Neuronal stem cell (in vitro differentiated cells): ENCODE measurements at regions not wholly inside any gene's neighbourhood (a gene's known extent, or its start where the extent isn't known, plus 50 kb on each side); places are given as distances from the start of the nearest gene placed in this dataset.
"Not testable (repeated sequence)": the region's sequence is repeated elsewhere in the genome, so short reads cannot be mapped to it uniquely, and the experiment has no call there.

Source experiments
- DNase-seq: peaks from one replicate; pipeline ENCODE4 v3.0.0-alpha.2; 2013; ENCODE audit warnings: low spot score
- H2AFZ ChIP-seq: one replicate; pipeline ENCODE4 v1.6.1; 2013; ENCODE audit warnings: mild to moderate bottlenecking, low read length, inconsistent platforms
- H2AK5ac ChIP-seq: 2 replicates; pipeline ENCODE4 v1.6.1; 2013; ENCODE audit warnings: low read depth, mild to moderate bottlenecking, inconsistent platforms, low read length, moderate library complexity, mixed read lengths
- H2BK120ac ChIP-seq: 2 replicates; pipeline ENCODE4 v1.6.1; 2013; ENCODE audit warnings: low read depth, mild to moderate bottlenecking, inconsistent platforms, low read length, moderate library complexity, mixed read lengths
- H2BK12ac ChIP-seq: one replicate; pipeline ENCODE4 v1.6.1; 2013; ENCODE audit warnings: low read length, inconsistent platforms
- H2BK15ac ChIP-seq: 2 replicates; pipeline ENCODE4 v1.6.1; 2013; ENCODE audit warnings: mild to moderate bottlenecking, low read length, inconsistent platforms, mixed read lengths
- H2BK5ac ChIP-seq: one replicate; pipeline ENCODE4 v1.6.1; 2013; ENCODE audit warnings: inconsistent platforms, mild to moderate bottlenecking, low read length, moderate library complexity
- H3K14ac ChIP-seq: one replicate; pipeline ENCODE4 v1.6.1; 2013; ENCODE audit warnings: low read length, inconsistent platforms
- H3K18ac ChIP-seq: 2 replicates; pipeline ENCODE4 v1.6.1; 2013; ENCODE audit warnings: low read length, inconsistent platforms
- H3K23ac ChIP-seq: 2 replicates; pipeline ENCODE4 v1.6.1; 2013; ENCODE audit warnings: low read depth, mild to moderate bottlenecking, mixed read lengths, low read length, inconsistent platforms; ENCODE audit not compliant: poor library complexity
- H3K27ac ChIP-seq: replicated peaks from 3 replicates; pipeline ENCODE4 v1.5.1; 2013; ENCODE audit warnings: low read length, inconsistent platforms
- H3K27me3 ChIP-seq, 3 experiments: 2 replicates each; pipeline ENCODE4 v1.6.1; 2013; ENCODE audit warnings: low read length in 3 of 3, mild to moderate bottlenecking in 2 of 3, inconsistent platforms in 1 of 3, low read depth in 1 of 3, mixed read lengths in 1 of 3, moderate library complexity in 1 of 3; ENCODE audit not compliant: control insufficient read depth in 3 of 3, insufficient read depth in 3 of 3
- H3K36me3 ChIP-seq, 2 donors: replicated peaks in 1 of 2; 2 replicates each; pipeline ENCODE4 v1.6.1; 2013; ENCODE audit warnings: low read length in 2 of 2; ENCODE audit not compliant: control insufficient read depth in 2 of 2, insufficient read depth in 2 of 2
- H3K4ac ChIP-seq: 2 replicates; pipeline ENCODE4 v1.6.1; 2013; ENCODE audit warnings: inconsistent platforms, mild to moderate bottlenecking, low read length, moderate library complexity
- H3K4me1 ChIP-seq, 2 donors: 1 replicate in 1 of 2; 2 replicates in 1 of 2; pipeline ENCODE4 v1.6.1; 2013; ENCODE audit warnings: low read length in 2 of 2, low read depth in 1 of 2; ENCODE audit not compliant: control insufficient read depth in 2 of 2, insufficient read depth in 1 of 2
- H3K4me2 ChIP-seq: one replicate; pipeline ENCODE4 v1.6.1; 2013; ENCODE audit warnings: mild to moderate bottlenecking, low read length, inconsistent platforms; ENCODE audit not compliant: insufficient read depth, poor library complexity, severe bottlenecking
- H3K4me3 ChIP-seq, 2 donors: 2 replicates each; pipeline ENCODE4 v1.5.1; 2013; ENCODE audit warnings: low read length in 2 of 2, mild to moderate bottlenecking in 2 of 2, inconsistent platforms in 1 of 2, moderate library complexity in 1 of 2
- H3K79me1 ChIP-seq: one replicate; pipeline ENCODE4 v1.6.1; 2013; ENCODE audit warnings: low read depth, mild to moderate bottlenecking, inconsistent platforms, low read length, moderate library complexity
- H3K9ac ChIP-seq: one replicate; pipeline ENCODE4 v1.6.1; 2013; ENCODE audit warnings: mild to moderate bottlenecking, low read depth, low read length, inconsistent platforms; ENCODE audit not compliant: poor library complexity
- H3K9me3 ChIP-seq, 2 donors: replicated peaks in 1 of 2; 2 replicates each; pipeline versions ENCODE3 to v1.6.1; 2013; ENCODE audit warnings: low read length in 2 of 2, mild to moderate bottlenecking in 2 of 2, inconsistent platforms in 1 of 2, low read depth in 1 of 2, mixed read lengths in 1 of 2, moderate library complexity in 1 of 2; ENCODE audit not compliant: control insufficient read depth in 2 of 2, insufficient read depth in 1 of 2
- H4K8ac ChIP-seq: one replicate; pipeline ENCODE4 v1.6.1; 2013; ENCODE audit warnings: low read depth, mild to moderate bottlenecking, inconsistent platforms, low read length, moderate library complexity
- H4K91ac ChIP-seq: one replicate; pipeline ENCODE4 v1.6.1; 2013; ENCODE audit warnings: low read length, low read depth, mild to moderate bottlenecking, inconsistent platforms; ENCODE audit not compliant: poor library complexity
- WGBS, 2 donors: extraction: QIAGEN DNeasy Blood & Tissue Kit; methylation state at CpG; one replicate each; pipeline ENCODE4 v1.1.7; 2013; ENCODE audit warnings: missing lambda C conversion rate in 2 of 2, mixed read lengths in 1 of 2; ENCODE audit not compliant: insufficient read length in 2 of 2, insufficient replicate concordance in 1 of 2; ENCODE audit errors: extremely low coverage in 2 of 2; 5-methylcytosine and 5-hydroxymethylcytosine counted together

GRCh38 chr21:35189077-35189863 lies 140.2 kb upstream of the RUNX1 start:
- H3K36me3 ChIP-seq, result no peaks in the 10 kb centered on the region
- H3K4me1 ChIP-seq, result peaks cover 0 to 2% of the 10 kb centered on the region in 2 donors
- H2AFZ ChIP-seq, result no peak overlapping the region
- no peaks in the 10 kb centered on the region for H3K79me1 ChIP-seq
- no peak overlapping the region for H2AK5ac ChIP-seq
- no peak overlapping the region for H3K9ac ChIP-seq
- no peak overlapping the region for H3K4ac ChIP-seq
- H3K18ac ChIP-seq, result no peak overlapping the region
- no CpG with 5 or more reads among the region's 8 CpGs for WGBS, 2 donors
- H2BK120ac ChIP-seq, result no peak overlapping the region
- H3K4me2 ChIP-seq, result no peak overlapping the region
- H2BK12ac ChIP-seq, result no peak overlapping the region
- no peaks in the 10 kb centered on the region for H3K27me3 ChIP-seq
- H4K91ac ChIP-seq, result no peak overlapping the region
- H3K27ac ChIP-seq, result no peak overlapping the region
- no peak overlapping the region for H3K4me3 ChIP-seq
- no peak overlapping the region for H2BK15ac ChIP-seq
- no peak overlapping the region for H3K23ac ChIP-seq
- H3K14ac ChIP-seq, result no peak overlapping the region
- H4K8ac ChIP-seq, result no peak overlapping the region
- no peak overlapping the region for H2BK5ac ChIP-seq
- no peak for DNase-seq
- no peaks in the 10 kb centered on the region for H3K9me3 ChIP-seq

- not testable (repeated sequence) for H3K36me3 ChIP-seq, H2BK15ac ChIP-seq, H3K79me1 ChIP-seq, H4K8ac ChIP-seq, H3K9ac ChIP-seq, DNase-seq, H2BK5ac ChIP-seq, H2BK12ac ChIP-seq, H3K18ac ChIP-seq, H3K9me3 ChIP-seq, H3K27ac ChIP-seq, H3K23ac ChIP-seq, H3K14ac ChIP-seq, H2AK5ac ChIP-seq, H3K4ac ChIP-seq, H3K4me1 ChIP-seq, H2BK120ac ChIP-seq, H3K4me2 ChIP-seq, H4K91ac ChIP-seq, H3K27me3 ChIP-seq, H3K4me3 ChIP-seq, H2AFZ ChIP-seq
- no CpG with 5 or more reads among the region's 2 CpGs for WGBS, 2 donors
Measured at GRCh38 chr21:35183389-35183788, 134.3 kb upstream of the RUNX1 start.

GRCh38 chr21:35179990-35180540 lies 131.0 kb upstream of the RUNX1 start:
- H3K4me1 ChIP-seq, result no peaks in the 10 kb centered on the region
- no peak for DNase-seq

GRCh38 chr21:35178827-35179226 lies 129.7 kb upstream of the RUNX1 start:
- H2AK5ac ChIP-seq, result no peak overlapping the region
- no peak overlapping the region for H3K14ac ChIP-seq
- no peak overlapping the region for H3K18ac ChIP-seq
- no peaks in the 10 kb centered on the region for H3K4me1 ChIP-seq
- no CpG with 5 or more reads among the region's 1 CpG for WGBS, 2 donors
- H3K4ac ChIP-seq, result no peak overlapping the region
- no peak overlapping the region for H4K8ac ChIP-seq
- no peak overlapping the region for H3K4me3 ChIP-seq
- H4K91ac ChIP-seq, result no peak overlapping the region
- H3K4me2 ChIP-seq, result no peak overlapping the region
- H2AFZ ChIP-seq, result no peak overlapping the region
- no peaks in the 10 kb centered on the region for H3K27me3 ChIP-seq
- H3K9me3 ChIP-seq, result peaks cover 0 to 2% of the 10 kb centered on the region in 2 donors
- H2BK120ac ChIP-seq, result no peak overlapping the region
- H2BK15ac ChIP-seq, result no peak overlapping the region
- H3K27ac ChIP-seq, result no peak overlapping the region
- no peak overlapping the region for H3K9ac ChIP-seq
- no peak overlapping the region for H3K23ac ChIP-seq
- DNase-seq, result no peak
- no peaks in the 10 kb centered on the region for H3K79me1 ChIP-seq
- H2BK5ac ChIP-seq, result no peak overlapping the region
- no peaks in the 10 kb centered on the region for H3K36me3 ChIP-seq
- no peak overlapping the region for H2BK12ac ChIP-seq

More at GRCh38 chr21:35179990-35180540, 131.0 kb upstream of the RUNX1 start:
- no peak overlapping the region for H3K4me2 ChIP-seq
- H3K27me3 ChIP-seq, result no peaks in the 10 kb centered on the region
- peaks cover 0 to 1% of the 10 kb centered on the region in 2 donors for H3K9me3 ChIP-seq
- H2BK12ac ChIP-seq, result no peak overlapping the region
- no CpG with 5 or more reads among the region's 1 CpG for whole genome bisulfite sequencing, 2 donors
- no peak overlapping the region for H3K18ac ChIP-seq
- H2BK5ac ChIP-seq, result no peak overlapping the region
- no peak overlapping the region for H2AK5ac ChIP-seq
- no peak overlapping the region for H2BK120ac ChIP-seq
- no peak overlapping the region for H2BK15ac ChIP-seq
- no peak overlapping the region for H3K14ac ChIP-seq
- no peak overlapping the region for H3K4me3 ChIP-seq
- H3K23ac ChIP-seq, result no peak overlapping the region
- H3K36me3 ChIP-seq, result no peaks in the 10 kb centered on the region
- H4K91ac ChIP-seq, result no peak overlapping the region
- no peak overlapping the region for H2AFZ ChIP-seq
- H3K9ac ChIP-seq, result no peak overlapping the region
- H3K27ac ChIP-seq, result no peak overlapping the region
- H4K8ac ChIP-seq, result no peak overlapping the region
- no peak overlapping the region for H3K4ac ChIP-seq
- H3K79me1 ChIP-seq, result no peaks in the 10 kb centered on the region
